ENCODE measurements at regions not wholly inside any gene's neighbourhood (a gene's known extent, or its start where the extent isn't known, plus 50 kb on each side); places are given as distances from the start of the nearest gene placed in this dataset.

GRCh38 chr3:34312684-34313083, 514.3 kb downstream of the PDCD6IP start:
- no peak for DNase-seq

- no peak for DNase-seq
Measured at GRCh38 chr3:34319881-34320280, 521.5 kb downstream of the PDCD6IP start.

- DNase-seq: no peak
Measured at GRCh38 chr3:34323517-34323916, 525.1 kb downstream of the PDCD6IP start.

GRCh38 chr3:34346656-34347055, 548.2 kb downstream of the PDCD6IP start:
- no peak for DNase-seq

- peak; percentile 23 for DNase-seq
Measured at GRCh38 chr3:34351882-34352777, 553.7 kb downstream of the PDCD6IP start.

- DNase-seq: no peak
Measured at GRCh38 chr3:34352778-34353331, 554.4 kb downstream of the PDCD6IP start.

GRCh38 chr3:34357461-34357860, 559.0 kb downstream of the PDCD6IP start:
- no peak for DNase-seq

- DNase-seq: no peak
Measured at GRCh38 chr3:34359064-34359463, 560.6 kb downstream of the PDCD6IP start.

- peak; percentile 81 for DNase-seq
Measured at GRCh38 chr3:34360713-34361112, 562.3 kb downstream of the PDCD6IP start.

GRCh38 chr3:34361921-34362320, 563.5 kb downstream of the PDCD6IP start:
- peak; percentile 96 for DNase-seq

- DNase-seq: no peak
Measured at GRCh38 chr3:34362910-34363309, 564.5 kb downstream of the PDCD6IP start.

GRCh38 chr3:34363881-34364280, 565.5 kb downstream of the PDCD6IP start:
- DNase-seq: peak; percentile 25

GRCh38 chr3:34364335-34364734, 565.9 kb downstream of the PDCD6IP start:
- DNase-seq: peak; percentile 85

- DNase-seq: no peak
Measured at GRCh38 chr3:34365231-34365630, 566.8 kb downstream of the PDCD6IP start.

- no peak for DNase-seq
Measured at GRCh38 chr3:34365771-34366170, 567.3 kb downstream of the PDCD6IP start.

- no peak for DNase-seq
Measured at GRCh38 chr3:34367521-34367920, 569.1 kb downstream of the PDCD6IP start.

- DNase-seq: no peak
Measured at GRCh38 chr3:34374521-34374920, 576.1 kb downstream of the PDCD6IP start.

- DNase-seq: peak; percentile 5
Measured at GRCh38 chr3:34376691-34377090, 578.3 kb downstream of the PDCD6IP start.

GRCh38 chr3:34377961-34378360, 579.5 kb downstream of the PDCD6IP start:
- no peak for DNase-seq

- DNase-seq: no peak
Measured at GRCh38 chr3:34381243-34381642, 582.8 kb downstream of the PDCD6IP start.

- DNase-seq: no peak
Measured at GRCh38 chr3:34382859-34383258, 584.4 kb downstream of the PDCD6IP start.

- DNase-seq: no peak
Measured at GRCh38 chr3:34386309-34386708, 587.9 kb downstream of the PDCD6IP start.

- no peak for DNase-seq
Measured at GRCh38 chr3:34387826-34388564, 589.6 kb downstream of the PDCD6IP start.

- no peak for DNase-seq
Measured at GRCh38 chr3:34388830-34389229, 590.4 kb downstream of the PDCD6IP start.

Measured in inflammatory macrophage treated with lipopolysaccharide for 4 hours (primary cell).